B cell (primary cell): ENCODE measurements at regions not wholly inside any gene's neighbourhood (a gene's known extent, or its start where the extent isn't known, plus 50 kb on each side); places are given as distances from the start of the nearest gene placed in this dataset.

Source experiments
- ATAC-seq: fragments of 200-7000 bp; cut with Tn5 transposase; one replicate; pipeline ENCODE4 v1.10.0; 2021; ENCODE audit warnings: low read depth, mild to moderate bottlenecking, moderate number of reproducible peaks, moderate library complexity
- CTCF ChIA-PET: fragments of 350-600 bp; sonication (Branson Sonifier 250); formaldehyde crosslinking; loops from one replicate; lab custom pipeline; 2021; ENCODE audit warnings: antibody characterized with exemption, inconsistent platforms; lab: Charles Lee
- POLR2A ChIA-PET: fragments of 350-600 bp; sonication (Branson Sonifier 250); formaldehyde crosslinking; loops from one replicate; lab custom pipeline; 2021; ENCODE audit warnings: antibody characterized with exemption; lab: Charles Lee
- DNase-seq: peaks from one replicate; pipeline ENCODE4 v3.0.0; 2013
- H2AFZ ChIP-seq: 2 replicates; pipeline ENCODE4 v1.6.1; 2012; ENCODE audit warnings: mild to moderate bottlenecking, low read depth, low read length; ENCODE audit not compliant: insufficient read depth, poor library complexity, severe bottlenecking
- H3K27ac ChIP-seq, 2 donors: 1 replicate in 1 of 2; 2 replicates in 1 of 2; pipeline ENCODE4 v1.5.1; 2012 to 2013; ENCODE audit warnings: low read length in 2 of 2, mild to moderate bottlenecking in 2 of 2, moderate library complexity in 1 of 2
- H3K27me3 ChIP-seq, 4 experiments: fragments of 200-600 bp in 1 of 4; sonication (generic) in 1 of 4; replicated peaks in 1 of 4; 1 replicate in 2 of 4; 2 replicates in 2 of 4; pipeline versions ENCODE4 v1.6.1 to v1.7.0; 2013 to 2016; ENCODE audit warnings: low read length in 3 of 4, mild to moderate bottlenecking in 2 of 4, mixed read lengths in 1 of 4, moderate library complexity in 1 of 4; ENCODE audit not compliant: insufficient read depth in 4 of 4, control insufficient read depth in 3 of 4; ENCODE audit errors: control extremely low read depth in 1 of 4
- H3K36me3 ChIP-seq, 2 experiments: replicated peaks in 1 of 2; 1 replicate in 1 of 2; 2 replicates in 1 of 2; pipeline versions ENCODE4 v1.6.1 to v1.7.1; 2013; ENCODE audit warnings: low read length in 1 of 2; ENCODE audit not compliant: insufficient read depth in 2 of 2, control insufficient read depth in 1 of 2; ENCODE audit errors: control extremely low read depth in 1 of 2, extremely low read depth in 1 of 2
- H3K4me1 ChIP-seq, 2 donors: fragments of 200-600 bp in 1 of 2; sonication (generic) in 1 of 2; 1 replicate in 1 of 2; 2 replicates in 1 of 2; pipeline versions ENCODE4 v1.5.1 to v1.6.1; 2013 to 2017; ENCODE audit warnings: low read length in 2 of 2; ENCODE audit not compliant: control insufficient read depth in 2 of 2, insufficient read depth in 2 of 2
- H3K4me2 ChIP-seq: replicated peaks from 2 replicates; pipeline ENCODE3; 2012; ENCODE audit warnings: mild to moderate bottlenecking, low read depth, low read length; ENCODE audit not compliant: poor library complexity, severe bottlenecking
- H3K4me3 ChIP-seq, 5 experiments: fragments of 200-600 bp in 1 of 5; sonication (generic) in 1 of 5; 1 replicate in 3 of 5; 2 replicates in 2 of 5; pipeline versions ENCODE4 v1.5.1 to v1.7.0; 2011 to 2016; ENCODE audit warnings: low read length in 4 of 5, mild to moderate bottlenecking in 4 of 5, low read depth in 2 of 5, control low read depth in 1 of 5, moderate library complexity in 1 of 5; ENCODE audit not compliant: insufficient read depth in 1 of 5; ENCODE audit errors: control extremely low read depth in 1 of 5, extremely low read depth in 1 of 5
- H3K79me2 ChIP-seq: fragments of 200-600 bp; sonication (generic); one replicate; pipeline ENCODE4 v1.6.0; 2016; ENCODE audit warnings: low read length; ENCODE audit not compliant: control insufficient read depth, insufficient read depth
- H3K9ac ChIP-seq: fragments of 200-600 bp; sonication (generic); 2 replicates; pipeline ENCODE4 v1.6.1; 2017; ENCODE audit warnings: mild to moderate bottlenecking, low read length, moderate library complexity
- H3K9me3 ChIP-seq, 3 donors: one replicate each; pipeline versions ENCODE4 v1.6.1 to v1.7.1; 2013; ENCODE audit warnings: low read length in 2 of 3; ENCODE audit not compliant: control insufficient read depth in 2 of 3, insufficient read depth in 1 of 3; ENCODE audit errors: control extremely low read depth in 1 of 3
- H4K20me1 ChIP-seq: 2 replicates; pipeline ENCODE4 v1.6.0; 2012; ENCODE audit warnings: mild to moderate bottlenecking, low read length; ENCODE audit not compliant: insufficient read depth, control insufficient read depth, poor library complexity, severe bottlenecking
- H3K27ac Mint-ChIP-seq: one replicate; pipeline ENCODE4 v1.8.0; 2021; ENCODE audit warnings: mixed read lengths
- H3K27me3 Mint-ChIP-seq: one replicate; pipeline ENCODE4 v1.8.0; 2021; ENCODE audit warnings: mixed read lengths
- H3K4me1 Mint-ChIP-seq: one replicate; pipeline ENCODE4 v1.8.0; 2021; ENCODE audit warnings: mixed read lengths
- H3K4me3 Mint-ChIP-seq: one replicate; pipeline ENCODE4 v1.8.0; 2021; ENCODE audit warnings: mixed read lengths
- H3K9me3 Mint-ChIP-seq: one replicate; pipeline ENCODE4 v1.8.0; 2022; ENCODE audit warnings: mixed read lengths; ENCODE audit not compliant: insufficient read depth
- EZH2 ChIP-seq: IDR thresholded peaks from 2 replicates; pipeline ENCODE4 v1.6.1; 2012; ENCODE audit warnings: borderline replicate concordance, low read depth, mild to moderate bottlenecking, moderate library complexity, low read length; ENCODE audit not compliant: insufficient read depth, poor library complexity, severe bottlenecking
- WGBS: methylation state at CpG from one replicate; pipeline ENCODE4 v1.1.5; 2013; ENCODE audit warnings: missing lambda C conversion rate; ENCODE audit not compliant: insufficient coverage; 5-methylcytosine and 5-hydroxymethylcytosine counted together
- intact Hi-C: fragments of 100-400 bp; cut with micrococcal nuclease; formaldehyde crosslinking; loops from one replicate; pipeline ENCODE4 v1.10.0; 2022
- TF ChIP-seq, protein P1 (sequence below): fragments of 200-600 bp; IDR thresholded peaks from one replicate; pipeline ENCODE4 v1.8.0; 2022; ENCODE audit warnings: antibody characterized with exemption, mild to moderate bottlenecking

GRCh38 chr21:31455506-31455905 is 111.4 kb upstream of the TIAM1 start:
- no peak for TF ChIP-seq EZH2
- TF ChIP-seq, protein P1, sequence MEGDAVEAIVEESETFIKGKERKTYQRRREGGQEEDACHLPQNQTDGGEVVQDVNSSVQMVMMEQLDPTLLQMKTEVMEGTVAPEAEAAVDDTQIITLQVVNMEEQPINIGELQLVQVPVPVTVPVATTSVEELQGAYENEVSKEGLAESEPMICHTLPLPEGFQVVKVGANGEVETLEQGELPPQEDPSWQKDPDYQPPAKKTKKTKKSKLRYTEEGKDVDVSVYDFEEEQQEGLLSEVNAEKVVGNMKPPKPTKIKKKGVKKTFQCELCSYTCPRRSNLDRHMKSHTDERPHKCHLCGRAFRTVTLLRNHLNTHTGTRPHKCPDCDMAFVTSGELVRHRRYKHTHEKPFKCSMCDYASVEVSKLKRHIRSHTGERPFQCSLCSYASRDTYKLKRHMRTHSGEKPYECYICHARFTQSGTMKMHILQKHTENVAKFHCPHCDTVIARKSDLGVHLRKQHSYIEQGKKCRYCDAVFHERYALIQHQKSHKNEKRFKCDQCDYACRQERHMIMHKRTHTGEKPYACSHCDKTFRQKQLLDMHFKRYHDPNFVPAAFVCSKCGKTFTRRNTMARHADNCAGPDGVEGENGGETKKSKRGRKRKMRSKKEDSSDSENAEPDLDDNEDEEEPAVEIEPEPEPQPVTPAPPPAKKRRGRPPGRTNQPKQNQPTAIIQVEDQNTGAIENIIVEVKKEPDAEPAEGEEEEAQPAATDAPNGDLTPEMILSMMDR, result no peak
- Histone ChIP-seq H3K9ac (no peak overlapping the region), H3K27me3 (no peaks in the 10 kb centered on the region), H3K4me1 (no peaks in the 10 kb centered on the region), H3K4me3 (no peak overlapping the region), H3K9me3 (peaks cover 0 to 8% (median 0%) of the 10 kb centered on the region in 3 donors), H3K79me2 (no peaks in the 10 kb centered on the region), H4K20me1 (no peaks in the 10 kb centered on the region), H3K4me2 (no peak overlapping the region), H2AFZ (no peak overlapping the region), H3K36me3 (no peaks in the 10 kb centered on the region), H3K27ac (no peak overlapping the region)
- Mint-ChIP-seq H3K9me3 (no peaks in the 10 kb centered on the region), H3K27ac (no peak overlapping the region), H3K27me3 (no peaks in the 10 kb centered on the region), H3K4me3 (no peak overlapping the region), H3K4me1 (peaks cover 4% of the 10 kb centered on the region)
- ChIA-PET CTCF (no interaction called here), POLR2A (no interaction called here)
- intact Hi-C loops, result no loop called here
- ATAC-seq, result no peak
- DNase-seq, result no peak
- WGBS, result 83% methylated on average over 1 of the region's 4 CpGs

DNA sequence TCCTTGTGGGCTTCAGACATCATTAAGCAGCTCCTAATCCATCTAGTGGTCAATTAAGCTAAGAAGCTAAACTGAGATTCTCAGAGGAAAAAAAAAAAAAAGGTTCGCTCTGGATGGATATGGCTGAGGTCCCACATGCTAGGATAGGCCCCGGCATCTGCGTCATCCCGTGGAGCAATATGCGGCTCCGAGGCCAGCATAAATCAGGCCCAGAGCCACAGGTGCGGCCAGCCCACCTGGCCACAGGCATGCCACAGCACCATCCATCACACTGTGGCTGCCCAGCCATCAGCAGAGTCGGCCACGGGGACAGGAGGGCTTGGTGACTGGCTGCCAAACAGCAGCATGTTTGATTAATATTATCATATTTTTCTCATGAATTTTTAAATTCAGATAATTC is 106.9 kb upstream of the TIAM1 start:
- 98% methylated on average over 5 of the region's 9 CpGs for WGBS

More for the DNA sequence above, 106.9 kb upstream of the TIAM1 start:
- CTCF ChIA-PET, result no interaction called here
- TF ChIP-seq, protein P1, result no peak
- H3K4me3 ChIP-seq, result no peak overlapping the region
- no peaks in the 10 kb centered on the region for H3K79me2 ChIP-seq
- no peaks in the 10 kb centered on the region for H4K20me1 ChIP-seq
- H3K9me3 ChIP-seq, result no peaks in the 10 kb centered on the region
- intact Hi-C loops, result no loop called here
- peaks cover 4 to 6% of the 10 kb centered on the region in 2 donors for H3K4me1 ChIP-seq
- no peak for DNase-seq
- H3K4me2 ChIP-seq, result no peak overlapping the region
- H3K9ac ChIP-seq, result no peak overlapping the region
- POLR2A ChIA-PET, result no interaction called here
- ATAC-seq, result no peak
- H3K27me3 Mint-ChIP-seq, result no peaks in the 10 kb centered on the region
- H3K27me3 ChIP-seq, result no peaks in the 10 kb centered on the region
- no peaks in the 10 kb centered on the region for H3K9me3 Mint-ChIP-seq
- H3K27ac Mint-ChIP-seq, result no peak overlapping the region
- no peak overlapping the region for H2AFZ ChIP-seq
- no peak overlapping the region for H3K27ac ChIP-seq
- peaks cover 5% of the 10 kb centered on the region for H3K4me1 Mint-ChIP-seq
- no peaks in the 10 kb centered on the region for H3K36me3 ChIP-seq
- no peak overlapping the region for H3K4me3 Mint-ChIP-seq
